ENCODE measurements at regions not wholly inside any gene's neighbourhood (a gene's known extent, or its start where the extent isn't known, plus 50 kb on each side); places are given as distances from the start of the nearest gene placed in this dataset.
A peak's percentile ranks its signal among the peaks of the same experiment; 100 is the strongest.

DNA sequence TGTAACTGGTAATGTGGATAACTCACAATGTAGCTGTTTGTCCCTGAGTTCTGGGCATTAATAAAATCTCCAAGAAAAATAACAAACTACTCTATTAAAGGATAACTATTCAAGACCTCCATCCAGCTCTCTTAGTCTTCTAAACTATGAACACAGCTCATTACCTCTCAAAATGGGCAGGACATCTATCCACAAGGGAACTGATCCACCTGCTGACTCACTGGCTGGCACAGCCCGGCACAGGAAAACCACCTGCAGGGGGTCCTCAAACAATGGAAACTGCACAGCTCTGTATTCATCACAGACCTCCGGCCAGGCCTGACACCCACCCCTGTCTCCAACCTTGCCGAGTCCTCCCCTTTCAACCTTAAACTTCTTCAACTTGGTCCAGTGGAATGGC lies 255.4 kb downstream of the TJP1 start:
- intact Hi-C loops (cut with DNase I) = loop anchor here in 1 of 2 donors (10.0 kb wide), 1 partner anchor 92 kb away; no protein-coding TSS in a partner anchor
- DNase-seq (no peak), ATAC-seq (no peak)

DNA sequence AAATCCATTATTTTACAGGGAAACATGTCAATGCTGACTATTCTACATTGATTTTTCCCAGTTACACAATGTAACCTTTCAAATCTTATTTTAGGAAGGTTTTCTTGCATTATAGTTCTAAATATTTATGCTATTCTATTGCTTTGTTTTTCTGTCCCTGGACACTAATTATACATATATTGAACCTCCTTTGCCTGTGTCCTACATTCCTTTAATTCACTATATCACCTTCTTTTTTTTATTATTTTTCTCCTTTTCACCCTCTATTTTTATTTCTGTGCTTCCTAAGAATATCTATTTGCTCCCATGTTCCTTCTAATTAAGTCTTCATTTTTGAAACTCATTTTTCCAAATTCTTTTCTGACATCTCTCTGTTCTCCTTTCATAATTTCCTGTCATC lies 259.2 kb downstream of the TJP1 start:
- DNase-seq (no peak), ATAC-seq (no peak)
- intact Hi-C loops (cut with DNase I) = loop anchor here in 1 of 2 donors (10.0 kb wide), 1 partner anchor 88 kb away; no protein-coding TSS in a partner anchor

DNA sequence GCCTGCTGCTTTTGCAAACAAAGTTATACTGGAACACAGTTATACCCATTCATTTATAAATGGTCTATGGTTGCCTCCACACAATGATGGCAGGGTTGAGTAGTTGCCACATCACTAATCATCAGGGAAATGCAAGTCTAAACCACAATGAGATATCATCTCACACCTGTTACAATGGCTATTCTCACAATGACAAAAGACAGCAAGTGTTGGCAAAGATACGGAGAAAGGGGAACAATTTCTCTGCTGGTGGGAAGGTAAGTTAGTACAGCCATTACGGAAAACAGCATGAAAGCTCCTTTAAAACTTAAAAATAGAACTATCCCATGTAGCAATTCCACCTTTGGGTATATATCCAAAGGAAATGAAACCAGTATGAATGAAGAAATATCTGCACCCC lies 261.4 kb downstream of the TJP1 start:
- intact Hi-C loops (cut with DNase I) = loop anchor here in 1 of 2 donors (10.0 kb wide), 1 partner anchor 86 kb away; no protein-coding TSS in a partner anchor
- no peak for ATAC-seq
- no peak for DNase-seq

- intact Hi-C loops (cut with DNase I) = no loop called here
- ATAC-seq (no peak), DNase-seq (no peak)
These were observed 264.0 kb downstream of the TJP1 start for GRCh38 chr15:29558261-29558660.

DNA sequence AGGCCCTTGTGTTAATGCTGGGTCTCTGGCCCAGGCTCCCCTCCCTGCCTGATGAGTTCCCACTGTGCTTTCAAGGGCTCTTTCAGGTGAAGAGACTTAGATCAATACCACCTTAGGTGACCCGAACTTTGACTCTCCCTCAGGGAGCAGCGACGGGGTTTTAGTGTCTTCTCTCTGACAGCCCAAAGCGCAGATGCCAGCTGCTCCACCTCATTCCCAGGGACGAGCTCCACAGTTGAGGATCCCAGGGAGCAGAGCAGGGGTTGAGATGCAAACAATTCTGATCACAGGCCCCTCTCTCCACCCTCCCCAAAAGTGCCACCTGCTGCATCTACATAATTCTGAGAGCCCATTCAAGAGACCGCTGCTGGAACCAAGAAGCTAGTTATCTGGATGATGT lies 265.1 kb downstream of the TJP1 start:
- intact Hi-C loops (cut with DNase I) = no loop called here
- DNase-seq (no peak), ATAC-seq (no peak)

- intact Hi-C loops (cut with DNase I) = no loop called here
- ATAC-seq (peak; percentile 27 to 86), DNase-seq (no peak)
These were observed 265.9 kb downstream of the TJP1 start for GRCh38 chr15:29556380-29556779.

DNA sequence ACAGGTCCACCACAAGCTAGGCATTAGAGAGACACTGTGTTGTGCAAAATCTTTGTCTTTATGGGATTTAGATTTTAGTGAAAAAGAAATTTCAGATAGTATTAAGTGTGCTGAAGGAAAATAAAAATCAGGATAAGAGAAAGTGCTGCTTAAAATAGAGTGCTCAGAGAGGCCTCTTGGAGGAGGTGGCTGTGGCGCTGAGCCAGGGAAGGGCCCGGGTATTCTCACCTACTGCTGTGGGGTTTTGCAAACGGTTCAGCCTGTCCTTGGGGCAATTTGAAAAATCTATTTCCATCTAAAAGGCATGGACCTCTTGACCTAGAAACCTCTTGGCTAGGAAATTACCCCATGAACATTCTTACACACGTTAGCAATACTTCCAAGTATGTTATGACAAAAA lies 267.7 kb downstream of the TJP1 start:
- peak; percentile 49 for DNase-seq
- peak; percentile 28 for ATAC-seq
- intact Hi-C loops (cut with DNase I) = no loop called here

- intact Hi-C loops (cut with DNase I) = no loop called here
- peak in 1 of 2 donors; percentile 31 for ATAC-seq
These were observed 271.3 kb downstream of the TJP1 start for GRCh38 chr15:29550834-29551465.

DNA sequence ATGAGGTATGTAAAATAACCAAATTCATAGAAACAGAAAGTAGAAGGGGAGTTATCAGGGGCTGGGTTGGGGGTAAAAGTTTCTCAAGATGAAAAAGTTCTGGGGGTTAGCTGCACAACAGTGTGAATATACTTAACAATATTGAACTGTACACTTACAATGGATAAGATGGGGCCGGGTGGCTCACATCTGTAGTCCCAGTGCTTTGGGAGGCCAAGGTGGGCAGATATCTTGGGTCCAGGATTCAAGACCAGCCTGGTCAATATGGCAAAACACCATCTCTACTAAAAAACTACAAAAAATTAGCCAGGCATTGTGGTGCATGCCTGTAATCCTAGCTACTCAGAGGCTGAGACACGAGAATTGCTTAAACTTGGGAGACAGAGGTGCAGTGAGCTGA lies 274.3 kb downstream of the TJP1 start:
- intact Hi-C loops (cut with DNase I) = no loop called here
- DNase-seq = no peak
- no peak for ATAC-seq

More at GRCh38 chr15:29550834-29551465, 271.3 kb downstream of the TJP1 start:
- no peak for DNase-seq

- ATAC-seq (no peak), DNase-seq (no peak)
- intact Hi-C loops (cut with DNase I) = no loop called here
These were observed 275.0 kb upstream of the NSMCE3 start for GRCh38 chr15:29544513-29545128.

- DNase-seq (no peak), ATAC-seq (no peak)
- intact Hi-C loops (cut with DNase I) = no loop called here
These were observed 273.4 kb upstream of the NSMCE3 start for GRCh38 chr15:29542994-29543393.

DNA sequence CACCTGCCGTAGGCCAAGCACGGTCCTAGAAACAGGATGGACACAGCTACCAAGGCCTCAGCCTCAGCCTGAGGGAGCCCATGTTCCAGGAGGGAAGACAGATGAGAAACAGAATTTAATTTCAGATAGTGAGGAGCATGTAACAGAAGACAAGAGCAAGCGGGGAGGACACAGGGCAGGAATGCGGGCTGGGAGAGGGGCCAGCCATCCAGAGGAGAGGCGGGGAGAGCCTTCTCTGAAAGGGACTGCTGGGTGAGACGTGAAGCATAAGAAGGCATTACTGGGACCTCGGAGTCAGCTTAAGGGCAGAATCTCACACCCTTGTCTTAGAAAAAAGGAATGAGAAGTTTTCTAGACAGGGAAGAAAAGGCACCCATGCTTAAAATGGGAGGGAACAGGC lies 271.7 kb upstream of the NSMCE3 start:
- intact Hi-C loops (cut with DNase I) = no loop called here
- no peak for DNase-seq
- ATAC-seq = peak; percentile 65 to 66

DNA sequence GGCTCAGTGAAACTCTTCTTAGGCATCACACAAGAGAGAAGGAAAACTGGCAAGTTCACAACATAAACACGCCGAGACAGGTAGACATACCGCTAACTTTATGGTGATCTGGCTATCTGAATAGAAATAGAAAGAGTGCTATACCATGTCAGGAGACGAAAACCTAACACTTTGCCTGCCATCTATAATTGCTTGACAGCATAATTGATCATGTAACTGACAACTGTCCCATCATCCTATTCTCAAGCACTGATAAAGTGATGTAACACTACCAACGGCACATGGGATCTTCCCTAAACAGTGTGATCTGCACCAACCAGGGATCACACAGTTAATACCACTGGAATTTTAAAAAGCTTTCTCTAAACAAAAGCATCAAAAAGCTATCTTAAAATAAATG lies 270.9 kb upstream of the NSMCE3 start:
- intact Hi-C loops (cut with DNase I) = no loop called here
- ATAC-seq = no peak
- no peak for DNase-seq

DNA sequence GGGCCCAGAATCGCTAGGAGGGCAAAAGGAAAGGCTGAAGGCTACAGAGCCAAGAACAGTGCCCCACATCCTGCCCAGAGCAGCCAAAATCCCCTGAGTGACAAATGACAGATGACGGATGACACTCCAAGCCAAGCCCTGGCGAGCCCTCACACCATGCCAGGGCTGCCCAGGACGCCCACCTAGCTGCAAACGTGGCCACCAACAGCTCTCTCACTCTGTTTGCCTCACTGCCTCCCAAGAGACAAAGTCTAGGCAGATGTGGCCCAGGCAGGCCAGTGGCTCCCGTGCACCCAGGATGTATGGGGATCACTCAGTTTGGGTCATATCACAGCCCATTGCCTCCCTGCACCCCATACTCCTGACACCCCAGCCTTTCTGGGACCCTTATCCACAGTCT lies 270.1 kb upstream of the NSMCE3 start:
- intact Hi-C loops (cut with DNase I) = no loop called here
- ATAC-seq (peak; percentile 45 to 51), DNase-seq (no peak)

DNA sequence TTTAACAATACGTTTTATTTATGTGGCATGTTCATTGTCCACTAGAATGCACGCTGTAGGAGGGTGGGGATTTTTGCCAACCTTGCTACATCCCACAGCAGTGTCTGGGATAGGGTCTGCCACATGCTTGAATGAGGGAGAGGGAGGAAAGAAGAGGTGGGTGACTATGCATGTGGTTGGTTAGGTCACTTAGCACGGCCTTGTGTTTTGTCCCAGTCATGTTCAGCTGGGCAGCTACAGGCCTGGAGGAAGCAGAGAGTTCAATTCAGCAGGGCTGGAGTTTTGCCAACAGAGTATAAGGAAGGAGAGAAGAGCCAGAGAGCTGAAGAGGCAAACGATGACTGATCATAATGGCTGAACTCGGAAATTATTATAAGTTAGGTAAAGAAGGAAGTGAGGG lies 268.4 kb upstream of the NSMCE3 start:
- no peak for ATAC-seq
- no peak for DNase-seq
- intact Hi-C loops (cut with DNase I) = no loop called here

GRCh38 chr15:29535952-29536351 lies 266.3 kb upstream of the NSMCE3 start:
- intact Hi-C loops (cut with DNase I) = no loop called here
- DNase-seq = no peak
- no peak for ATAC-seq

GRCh38 chr15:29534378-29534777 lies 264.8 kb upstream of the NSMCE3 start:
- intact Hi-C loops (cut with DNase I) = no loop called here
- DNase-seq (no peak), ATAC-seq (peak; percentile 25 to 62)

DNA sequence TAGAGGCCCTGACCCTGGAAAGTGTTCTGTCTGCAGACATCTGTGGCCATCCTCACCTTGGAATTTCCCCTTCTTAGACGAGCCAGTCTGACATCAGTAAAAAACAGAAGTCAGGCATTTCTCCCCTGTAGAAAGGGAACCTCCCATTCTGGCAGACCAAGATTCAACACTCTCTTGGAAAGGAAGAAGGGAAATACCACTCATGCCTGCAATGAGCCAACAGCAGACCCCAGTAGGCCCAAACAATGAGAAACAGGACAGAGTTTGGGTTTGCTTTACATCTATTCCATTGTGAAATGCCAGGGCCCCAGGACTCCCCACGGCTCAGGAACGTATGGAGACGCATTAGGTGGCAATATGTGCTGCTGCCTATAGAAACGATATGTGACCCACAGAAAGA lies 264.0 kb upstream of the NSMCE3 start:
- no peak for DNase-seq
- ATAC-seq = peak; percentile 40 to 58
- intact Hi-C loops (cut with DNase I) = no loop called here

DNA sequence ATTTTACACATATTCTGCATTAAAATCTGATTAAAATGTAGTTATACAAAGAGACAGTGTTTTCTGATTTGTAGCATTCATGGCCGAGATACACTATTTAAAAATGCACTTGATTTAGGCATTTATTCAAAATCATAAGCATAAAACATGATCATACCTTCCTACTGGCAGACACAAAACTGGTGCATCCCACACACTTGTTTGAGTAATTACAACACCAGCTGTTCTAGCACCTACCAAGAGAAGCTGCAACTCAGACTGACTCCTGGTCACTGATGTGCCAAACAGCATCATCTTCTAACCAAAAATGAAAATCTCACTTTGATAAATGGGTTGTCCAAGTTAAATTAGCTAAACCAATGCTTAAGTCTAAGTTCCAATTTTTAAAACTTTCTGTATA lies 262.7 kb upstream of the NSMCE3 start:
- DNase-seq = no peak
- ATAC-seq = peak in 1 of 2 donors; percentile 49
- intact Hi-C loops (cut with DNase I) = no loop called here

GRCh38 chr15:29530966-29531365 lies 261.3 kb upstream of the NSMCE3 start:
- ATAC-seq = no peak
- intact Hi-C loops (cut with DNase I) = no loop called here
- DNase-seq = no peak

GRCh38 chr15:29529043-29529442 lies 259.4 kb upstream of the NSMCE3 start:
- no peak for ATAC-seq
- DNase-seq = no peak
- intact Hi-C loops (cut with DNase I) = no loop called here

All from left cardiac atrium (tissue), 4 donors.